Gastrocnemius medialis (tissue), 4 donors: ENCODE measurements at regions not wholly inside any gene's neighbourhood (a gene's known extent, or its start where the extent isn't known, plus 50 kb on each side); places are given as distances from the start of the nearest gene placed in this dataset.

Experiments
- CTCF ChIP-seq, 5 experiments: fragments of 450-650 bp in 3 of 5; fragments of 200-600 bp in 2 of 5; sonication (generic) in 2 of 5; IDR thresholded peaks in 4 of 5; conservative IDR thresholded peaks in 1 of 5; 1 replicate in 4 of 5; 2 replicates in 1 of 5; pipeline ENCODE4 v1.5.1; 2016 to 2019; ENCODE audit warnings: antibody characterized with exemption in 5 of 5, mild to moderate bottlenecking in 3 of 5, moderate library complexity in 3 of 5
- POLR2A ChIP-seq, 2 donors: fragments of 450-650 bp; IDR thresholded peaks; one replicate each; pipeline ENCODE4 v1.6.1; 2017; ENCODE audit warnings: antibody characterized with exemption in 2 of 2, mild to moderate bottlenecking in 2 of 2, moderate library complexity in 2 of 2

GRCh38 chr6:78713564-78713963, 153.8 kb upstream of the IRAK1BP1 start:
- no peak for TF ChIP-seq CTCF (IDR thresholded peaks at IDR 0.05 in 4 of 5, conservative IDR thresholded peaks at IDR 0.05 in 1 of 5)
- TF ChIP-seq POLR2A (IDR thresholded peaks at IDR 0.05) = no peak
